ENCODE measurements at regions not wholly inside any gene's neighbourhood (a gene's known extent, or its start where the extent isn't known, plus 50 kb on each side); places are given as distances from the start of the nearest gene placed in this dataset.

GRCh38 chr1:57474137-57474750, 50.4 kb upstream of the DAB1 start:
- intact Hi-C loops (cut with micrococcal nuclease; ENCODE audit: unreplicated experiment) (no loop called here), in situ Hi-C loops (cut with MboI) (no loop called here)
- H3K4me2 ChIP-seq (ENCODE audit: control insufficient read depth, insufficient read depth), result no peak overlapping the region
- H3K9me3 ChIP-seq (replicated peaks; ENCODE audit: control insufficient read depth, insufficient read depth, low read length), result no peaks in the 10 kb centered on the region
- RAD21 ChIA-PET (ENCODE audit: unreplicated experiment), result no interaction called here
- H2AFZ ChIP-seq (ENCODE audit: control insufficient read depth, low read depth, low read length), result no peak overlapping the region
- DNase-seq (ENCODE audit: low read depth, low spot score) (no peak), FAIRE-seq (no peak), ATAC-seq (no peak)
- BruUV-seq (replicated peaks), result no TSS peak
- H3K27me3 ChIP-seq (replicated peaks in 1 of 2; ENCODE audit: control insufficient read depth in 2 of 2, insufficient read depth in 2 of 2, low read length in 1 of 2), result no peaks in the 10 kb centered on the region
- 6% methylated on average over 4 of the region's 4 CpGs for WGBS (ENCODE audit: insufficient coverage, insufficient replicate concordance, low lambda C conversion rate, missing lambda C conversion rate)
- H3K4me3 ChIP-seq, result no peak overlapping the region
- CTCF ChIA-PET, result interaction anchor here (1.2 kb wide), 1 partner anchor 9 kb away, joined by 3 read pairs; no protein-coding TSS in a partner anchor
- no peaks in the 10 kb centered on the region for H3K79me2 ChIP-seq (ENCODE audit: control insufficient read depth, insufficient read depth, low read length)
- no peaks in the 10 kb centered on the region for H3K4me1 ChIP-seq (ENCODE audit: control insufficient read depth, insufficient read depth, low read length)
- SMC1A ChIA-PET (ENCODE audit: uncharacterized antibody, unreplicated experiment), result no interaction called here
- H3K36me3 ChIP-seq (ENCODE audit: control insufficient read depth in 2 of 2, insufficient read depth in 2 of 2, low read length in 1 of 2), result no peaks in the 10 kb centered on the region
- POLR2A ChIA-PET, result no interaction called here
- no peak overlapping the region for H3K9ac ChIP-seq (ENCODE audit: control insufficient read depth, insufficient read depth, low read length)
- H4K20me1 ChIP-seq (ENCODE audit: control insufficient read depth, insufficient read depth), result no peaks in the 10 kb centered on the region
- H3K27ac ChIP-seq (ENCODE audit: control insufficient read depth, insufficient read depth), result no peak overlapping the region
- TF ChIP-seq SIX5 (IDR thresholded peaks at IDR 0.05; ENCODE audit: low read depth, low read length, severe bottlenecking), result no peak
- TF ChIP-seq PKNOX1 (IDR thresholded peaks at IDR 0.05), result no peak
- TF ChIP-seq TCF7 (IDR thresholded peaks at IDR 0.05; ENCODE audit: borderline replicate concordance), result no peak
- TF ChIP-seq MYC (IDR thresholded peaks at IDR 0.05; ENCODE audit: insufficient read depth, insufficient read length, insufficient replicate concordance, low read length, severe bottlenecking), result no peak
- TF ChIP-seq CBFB (IDR thresholded peaks at IDR 0.05; ENCODE audit: low read depth), result no peak
- TF ChIP-seq PBX3 (IDR thresholded peaks at IDR 0.05; ENCODE audit: insufficient replicate concordance, low read depth, low read length), result no peak
- TF ChIP-seq NR2C2 (IDR thresholded peaks at IDR 0.05; ENCODE audit: borderline replicate concordance, control insufficient read depth, insufficient read length, low read depth), result no peak
- no peak for TF ChIP-seq NFYB (IDR thresholded peaks at IDR 0.05; ENCODE audit: insufficient read depth, low read depth, low read length)
- TF ChIP-seq BCLAF1 (IDR thresholded peaks at IDR 0.05), result no peak
- TF ChIP-seq EP300 (IDR thresholded peaks at IDR 0.05; ENCODE audit: borderline replicate concordance in 1 of 2, control insufficient read depth in 1 of 2, low read depth in 2 of 2, low read length in 2 of 2), result no peak
- no peak for TF ChIP-seq TCF12 (IDR thresholded peaks at IDR 0.05; ENCODE audit: low read depth, low read length)
- no peak for TF ChIP-seq HSF1 (IDR thresholded peaks at IDR 0.05; ENCODE audit: low read depth, low read length)
- no peak for TF ChIP-seq REST (IDR thresholded peaks at IDR 0.05; ENCODE audit: low read depth, low read length)

Measured in GM12878 (cell line).